RWPE1 (cell line): ENCODE measurements at regions not wholly inside any gene's neighbourhood (a gene's known extent, or its start where the extent isn't known, plus 50 kb on each side); places are given as distances from the start of the nearest gene placed in this dataset.
"Not testable (repeated sequence)": the region's sequence is repeated elsewhere in the genome, so short reads cannot be mapped to it uniquely, and the experiment has no call there.

Experiments used
- CTCF ChIA-PET: fragments of 350-600 bp; sonication (Branson Sonifier 250); formaldehyde crosslinking; extraction: SDS; loops from one replicate; lab custom pipeline; 2021; lab: Yijun Ruan, JAX
- POLR2A ChIA-PET: fragments of 400-600 bp; formaldehyde crosslinking; extraction: SDS; loops from one replicate; lab custom pipeline; 2020; ENCODE audit warnings: antibody characterized with exemption; ENCODE audit not compliant: low non-redundant PET; lab: Yijun Ruan, JAX
- DNase-seq: peaks from one replicate; pipeline ENCODE4 v3.0.0; 2012; ENCODE audit warnings: low spot score
- H3K27ac ChIP-seq: fragments of 450-650 bp; 2 replicates; pipeline ENCODE4 v1.5.1; 2017
- TF ChIP-seq, protein P1 (sequence below): fragments of 450-650 bp; conservative IDR thresholded peaks from 2 replicates; pipeline ENCODE4 v1.5.1; 2017; ENCODE audit warnings: low read depth, mild to moderate bottlenecking

DNA sequence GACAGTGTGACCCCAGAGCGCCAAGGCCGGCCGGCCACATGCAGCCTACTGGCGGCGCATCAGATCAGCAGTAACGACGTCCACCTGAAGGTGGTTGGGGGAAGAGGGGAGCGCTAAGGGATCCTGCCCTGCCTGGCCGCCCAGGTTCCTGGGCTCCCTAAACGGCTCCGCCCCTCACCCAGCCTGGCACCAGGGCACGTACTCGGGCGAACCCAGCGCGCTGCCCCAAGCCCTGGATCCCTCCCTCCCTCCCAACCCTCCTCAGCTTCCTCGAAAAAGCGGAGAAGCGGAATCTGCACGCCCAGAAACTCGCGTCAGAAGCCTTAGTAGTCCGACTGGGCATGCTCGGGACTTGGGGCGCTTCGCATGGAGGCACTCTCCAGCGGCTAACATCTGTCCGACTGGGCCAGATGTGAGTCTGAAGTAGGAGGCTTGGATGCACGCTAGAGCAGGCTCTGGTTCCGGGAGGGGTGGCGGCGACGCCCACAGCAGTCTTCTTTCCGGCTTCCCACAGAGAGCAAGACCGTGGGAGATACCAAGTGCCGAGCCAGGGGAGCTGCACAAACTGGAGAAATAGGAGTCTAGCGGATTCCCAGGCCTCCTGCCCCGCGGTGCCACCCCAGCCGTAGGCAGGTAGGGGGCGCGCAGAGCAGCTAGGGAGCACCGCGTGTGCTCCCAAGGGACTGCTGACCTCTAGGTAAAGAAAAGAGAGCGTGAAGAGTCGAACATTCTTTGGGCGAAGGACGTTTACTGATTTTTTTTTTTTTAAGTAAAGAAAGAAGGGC, 114.3 kb upstream of the TEX13C start:
- no peak overlapping the region for H3K27ac ChIP-seq
- DNase-seq: peak; percentile 14
- POLR2A ChIA-PET: no interaction called here
- CTCF ChIA-PET: interaction anchor here (0.7 kb wide), 3 partner anchors 172 to 807 kb away, joined by 4 to 5 read pairs (median 4); no protein-coding TSS in a partner anchor
- TF ChIP-seq, protein P1, sequence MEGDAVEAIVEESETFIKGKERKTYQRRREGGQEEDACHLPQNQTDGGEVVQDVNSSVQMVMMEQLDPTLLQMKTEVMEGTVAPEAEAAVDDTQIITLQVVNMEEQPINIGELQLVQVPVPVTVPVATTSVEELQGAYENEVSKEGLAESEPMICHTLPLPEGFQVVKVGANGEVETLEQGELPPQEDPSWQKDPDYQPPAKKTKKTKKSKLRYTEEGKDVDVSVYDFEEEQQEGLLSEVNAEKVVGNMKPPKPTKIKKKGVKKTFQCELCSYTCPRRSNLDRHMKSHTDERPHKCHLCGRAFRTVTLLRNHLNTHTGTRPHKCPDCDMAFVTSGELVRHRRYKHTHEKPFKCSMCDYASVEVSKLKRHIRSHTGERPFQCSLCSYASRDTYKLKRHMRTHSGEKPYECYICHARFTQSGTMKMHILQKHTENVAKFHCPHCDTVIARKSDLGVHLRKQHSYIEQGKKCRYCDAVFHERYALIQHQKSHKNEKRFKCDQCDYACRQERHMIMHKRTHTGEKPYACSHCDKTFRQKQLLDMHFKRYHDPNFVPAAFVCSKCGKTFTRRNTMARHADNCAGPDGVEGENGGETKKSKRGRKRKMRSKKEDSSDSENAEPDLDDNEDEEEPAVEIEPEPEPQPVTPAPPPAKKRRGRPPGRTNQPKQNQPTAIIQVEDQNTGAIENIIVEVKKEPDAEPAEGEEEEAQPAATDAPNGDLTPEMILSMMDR: peak; percentile 19; the same call in 1 of the 2 replicates

DNA sequence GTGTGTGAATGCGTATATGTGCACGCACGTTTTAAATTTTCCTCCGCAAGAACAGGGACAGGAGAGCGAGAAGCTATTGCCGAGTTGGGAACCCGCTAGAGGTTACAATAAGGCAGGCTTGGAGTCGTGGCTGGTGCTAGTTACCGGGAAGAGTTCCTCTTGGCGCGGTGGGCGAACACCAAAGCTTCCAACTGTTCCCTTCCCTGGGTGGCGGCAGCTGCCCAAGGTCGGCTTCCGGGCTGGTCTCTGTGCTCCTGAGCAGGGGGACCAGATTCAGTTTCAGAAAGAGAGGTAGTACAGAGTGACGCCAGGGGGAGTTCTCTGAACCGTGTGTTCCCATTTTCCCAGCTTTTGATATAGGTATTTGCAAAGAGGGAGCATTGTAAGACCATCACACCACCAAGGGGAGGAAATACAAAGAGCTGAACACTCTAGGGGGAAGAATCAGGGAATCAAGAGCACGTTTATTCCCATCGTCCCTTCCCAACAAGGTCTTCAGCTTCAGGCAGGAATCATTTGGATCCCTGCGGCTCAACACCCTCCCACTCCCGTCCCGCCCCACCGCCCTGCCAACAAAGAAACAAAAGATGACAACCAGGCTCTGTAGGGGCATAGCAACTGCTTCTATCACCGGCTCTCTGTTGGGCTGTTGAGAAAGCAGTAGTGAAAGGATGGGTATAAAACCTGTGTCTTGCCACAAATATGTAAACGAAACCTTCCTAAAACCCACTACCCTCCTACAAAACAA, 113.6 kb upstream of the TEX13C start:
- ChIA-PET CTCF (interaction anchor here (0.7 kb wide), 2 partner anchors 172 to 808 kb away, joined by 4 to 5 read pairs; no protein-coding TSS in a partner anchor), POLR2A (no interaction called here)
- no peak overlapping the region for H3K27ac ChIP-seq
- no peak for DNase-seq
- TF ChIP-seq, protein P1: 0 out of 2 replicates have a peak, but pooled peaks have one; percentile 4

DNA sequence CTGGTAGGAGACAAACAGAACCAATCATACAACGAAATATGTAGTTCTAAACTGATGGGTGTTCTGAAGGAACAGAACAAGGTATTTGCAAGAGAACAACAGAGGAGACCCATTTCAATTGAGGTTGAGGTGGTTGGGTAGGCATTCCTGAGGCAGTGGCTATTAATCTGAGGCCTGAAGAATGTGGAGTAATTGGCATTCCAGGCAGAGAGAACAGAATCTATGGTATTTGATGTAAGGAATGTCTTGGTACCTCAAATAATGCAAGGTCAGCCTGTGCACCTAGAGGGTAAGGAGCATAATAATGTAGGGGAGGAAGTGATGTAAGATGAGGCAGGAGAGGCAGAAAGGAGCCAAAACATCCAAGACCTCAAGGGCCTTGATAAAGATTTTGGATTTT, 109.5 kb upstream of the TEX13C start:
- POLR2A ChIA-PET: no interaction called here
- no peak overlapping the region for H3K27ac ChIP-seq
- CTCF ChIA-PET: no interaction called here
- DNase-seq: no peak
- TF ChIP-seq, protein P1: no peak

DNA sequence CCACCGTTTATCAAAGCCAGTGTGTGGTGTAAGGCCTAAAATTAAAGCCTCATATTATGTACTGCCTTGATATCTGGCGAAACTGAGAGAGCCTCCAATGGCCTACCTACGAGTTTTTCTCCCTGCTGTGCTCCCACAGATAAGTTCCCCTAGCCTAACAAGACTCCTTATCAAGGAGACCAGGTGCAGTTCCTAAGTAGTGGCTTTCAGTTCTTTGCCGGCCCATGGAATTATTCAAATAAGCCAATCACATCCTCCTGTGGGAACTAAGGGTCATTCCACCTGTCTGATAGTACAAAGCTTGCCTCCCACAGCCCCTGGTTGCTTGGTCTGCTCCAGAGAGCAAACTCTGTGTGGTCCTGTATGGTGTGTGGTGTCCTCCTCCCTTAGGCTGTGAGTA, 99.8 kb upstream of the TEX13C start:
- H3K27ac ChIP-seq: no peak overlapping the region
- no peak for DNase-seq
- ChIA-PET POLR2A (no interaction called here), CTCF (no interaction called here)
- TF ChIP-seq, protein P1: no peak

DNA sequence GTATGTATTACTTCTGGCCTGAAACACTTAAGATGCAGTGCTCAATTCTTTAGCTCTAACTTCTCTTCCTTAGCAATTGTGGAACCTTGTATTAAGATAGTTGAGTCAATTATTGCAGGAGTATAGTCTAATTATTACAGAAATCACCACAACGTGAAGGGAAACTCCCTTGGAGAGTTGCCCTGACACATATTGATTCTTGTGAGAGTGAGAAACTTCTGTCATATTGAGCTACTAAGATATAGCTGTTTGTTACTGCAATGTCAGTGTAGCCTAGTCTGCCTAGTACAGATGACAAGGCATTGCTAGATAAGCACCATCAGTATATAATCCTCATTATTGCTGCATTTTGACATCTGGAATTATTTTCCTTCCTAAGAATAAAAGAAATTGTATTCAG, 82.7 kb upstream of the TEX13C start:
- POLR2A ChIA-PET: no interaction called here
- CTCF ChIA-PET: no interaction called here
- TF ChIP-seq, protein P1: no peak
- no peak overlapping the region for H3K27ac ChIP-seq
- DNase-seq: no peak

DNA sequence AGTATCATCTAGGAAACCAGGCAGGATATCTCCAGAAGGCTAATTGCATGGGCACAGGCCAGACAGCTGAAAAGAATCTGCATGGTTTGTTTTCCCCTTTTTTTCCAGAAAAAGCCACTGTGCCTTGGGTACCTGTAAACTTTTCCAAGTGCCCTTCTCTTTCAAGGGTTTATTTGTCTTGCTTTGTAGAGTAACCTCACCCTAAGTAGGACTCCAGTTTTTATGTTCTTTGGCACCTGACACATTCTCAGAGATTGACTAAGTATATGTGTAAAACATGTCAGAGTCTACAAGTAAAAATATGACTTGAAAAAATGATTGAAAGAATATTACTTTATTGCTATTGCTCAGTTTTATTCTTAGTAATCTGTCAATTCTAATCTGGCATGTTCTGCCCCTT, 70.7 kb upstream of the TEX13C start:
- CTCF ChIA-PET: no interaction called here
- POLR2A ChIA-PET: no interaction called here
- TF ChIP-seq, protein P1: no peak
- no peak overlapping the region for H3K27ac ChIP-seq
- no peak for DNase-seq

DNA sequence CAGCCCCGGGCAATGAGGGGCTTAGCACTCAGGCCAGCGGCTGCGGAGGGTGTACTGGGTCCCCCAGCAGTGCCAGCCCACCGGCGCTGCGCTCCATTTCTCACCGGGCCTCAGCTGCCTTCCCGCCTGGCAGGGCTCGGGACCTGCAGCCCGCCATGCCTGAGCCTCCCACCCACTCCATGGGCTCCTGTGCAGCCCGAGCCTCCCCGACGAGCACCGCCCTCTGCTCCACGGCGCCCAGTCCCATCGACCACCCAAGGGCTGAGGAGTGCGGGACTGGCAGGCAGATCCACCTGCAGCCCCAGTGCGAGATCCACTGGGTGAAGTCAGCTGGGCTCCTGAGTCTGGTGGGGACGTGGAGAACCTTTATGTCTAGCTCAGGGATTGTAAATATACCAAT, 63.9 kb upstream of the TEX13C start:
- DNase-seq, POLR2A ChIA-PET, H3K27ac ChIP-seq: not testable (repeated sequence)
- CTCF ChIA-PET: interaction anchor here (0.5 kb wide), 1 partner anchor 416 kb away, joined by 3 read pairs; no protein-coding TSS in a partner anchor
